Daoy (cell line): ENCODE measurements at regions not wholly inside any gene's neighbourhood (a gene's known extent, or its start where the extent isn't known, plus 50 kb on each side); places are given as distances from the start of the nearest gene placed in this dataset.
"Not testable (repeated sequence)": the region's sequence is repeated elsewhere in the genome, so short reads cannot be mapped to it uniquely, and the experiment has no call there.

Experiments used
- DNase-seq: peaks from one replicate; pipeline ENCODE4 v3.0.0-alpha.2; 2015; ENCODE audit warnings: low read depth

DNA sequence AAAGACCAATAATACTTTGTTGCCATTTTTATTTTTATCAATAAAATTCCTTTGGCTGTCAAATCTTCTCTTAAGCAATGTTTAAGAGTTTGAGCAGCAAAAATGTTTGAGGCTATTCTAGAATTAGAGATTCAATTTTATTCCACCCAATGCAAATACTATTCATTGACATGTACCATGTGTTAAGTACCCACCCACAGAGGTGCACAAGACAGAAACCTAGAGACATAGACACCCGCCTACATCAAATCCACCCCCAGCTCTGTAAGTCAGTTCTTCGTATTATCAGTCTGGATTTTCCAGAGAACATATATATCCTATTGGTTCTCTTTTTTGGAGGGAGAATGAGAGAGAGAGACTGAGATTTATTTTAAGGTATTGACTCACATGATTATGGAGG, 463.7 kb downstream of the EPM2A start:
- no peak for DNase-seq

DNA sequence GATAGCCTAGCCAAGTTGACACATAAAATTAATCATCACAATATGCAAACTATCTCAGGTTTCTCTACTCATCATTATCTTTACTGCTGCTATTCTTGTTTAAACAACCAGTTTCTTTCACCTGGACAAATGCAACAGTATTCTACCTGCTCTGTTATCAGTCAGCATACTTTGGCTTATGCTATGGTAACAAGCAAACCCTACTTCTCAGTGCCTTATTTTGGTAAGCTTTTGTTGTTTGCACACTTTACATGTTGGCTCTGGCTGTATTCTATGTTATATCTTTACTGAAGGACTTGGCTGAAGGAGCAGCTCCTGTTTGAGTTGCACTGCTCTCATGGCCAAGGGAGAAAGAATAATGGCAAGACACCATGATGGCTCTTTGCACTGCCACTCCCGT, 463.1 kb downstream of the EPM2A start:
- DNase-seq, result no peak

DNA sequence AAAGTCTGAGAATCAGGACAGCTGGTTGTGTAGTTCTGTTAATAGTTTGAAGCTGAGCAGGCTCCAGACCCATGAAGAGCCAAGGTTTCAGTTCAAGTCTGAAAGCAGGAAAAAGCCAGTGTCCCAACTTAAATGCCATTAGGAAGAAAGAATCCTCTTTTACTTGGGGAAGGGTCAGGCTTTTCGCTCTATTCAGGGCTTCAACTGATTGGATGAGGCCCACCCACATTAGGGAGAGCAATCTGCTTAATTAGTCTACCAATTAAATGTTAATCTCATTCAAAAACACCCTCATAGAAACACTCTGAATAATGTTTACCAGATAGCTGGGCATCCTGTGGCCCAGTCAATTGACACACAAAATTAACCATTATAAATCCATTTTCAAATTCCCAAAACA, 462.2 kb downstream of the EPM2A start:
- DNase-seq, result no peak

DNA sequence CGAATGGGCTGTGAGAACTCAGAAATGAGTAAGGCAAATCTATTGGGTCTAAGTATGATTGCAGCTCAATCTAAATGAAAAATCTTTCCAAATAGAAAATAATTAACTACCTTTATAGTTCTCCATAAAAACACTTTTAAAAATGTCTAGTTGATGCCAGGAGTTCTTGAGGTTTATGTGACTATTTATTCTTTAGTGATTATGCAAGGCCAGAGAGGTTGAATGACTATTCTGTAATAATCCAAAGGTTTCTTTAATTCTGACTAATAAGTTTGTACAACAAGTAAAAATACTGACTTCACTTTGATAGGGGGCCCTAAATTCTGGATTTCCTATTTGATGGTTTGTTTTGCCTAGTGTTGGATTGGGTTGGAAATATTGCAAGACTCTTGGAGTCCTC, 461.2 kb downstream of the EPM2A start:
- DNase-seq, result no peak

DNA sequence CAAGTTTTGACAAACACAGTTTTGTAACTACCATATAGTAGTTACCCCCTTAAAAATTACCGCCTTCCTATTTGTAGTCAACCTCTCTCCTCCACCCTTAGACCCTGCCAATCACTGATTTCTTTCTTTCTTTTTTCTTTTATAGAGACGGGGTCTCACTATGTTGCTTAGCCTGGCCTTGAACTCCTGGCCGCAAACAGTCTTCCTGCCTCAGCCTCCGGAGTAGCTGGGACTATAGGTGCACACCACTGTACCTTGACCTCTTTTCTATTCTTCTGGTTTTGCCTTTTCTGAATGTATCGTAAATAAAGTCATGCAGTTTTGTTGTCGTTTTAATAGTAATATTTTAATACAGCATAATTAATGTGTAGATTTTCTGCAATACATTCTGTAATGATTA, 460.3 kb downstream of the EPM2A start:
- no peak for DNase-seq

DNA sequence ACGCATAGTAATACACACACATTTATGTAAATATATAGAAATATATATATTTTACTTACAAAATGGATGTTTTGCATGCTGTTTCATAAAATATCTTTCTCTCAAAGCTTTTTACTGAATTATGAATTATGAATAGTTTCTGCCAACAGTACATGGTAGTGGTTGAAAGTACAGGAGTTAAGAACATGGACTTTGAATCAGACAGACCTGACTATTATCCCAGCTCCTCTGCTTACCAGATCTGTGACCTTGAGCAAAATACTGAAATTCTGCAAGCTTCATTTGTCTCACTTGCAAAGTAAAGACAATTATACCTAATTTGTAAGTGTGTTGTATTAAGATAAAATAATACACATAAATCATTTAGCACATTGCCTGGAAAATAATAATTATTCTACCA, 459.5 kb downstream of the EPM2A start:
- no peak for DNase-seq

DNA sequence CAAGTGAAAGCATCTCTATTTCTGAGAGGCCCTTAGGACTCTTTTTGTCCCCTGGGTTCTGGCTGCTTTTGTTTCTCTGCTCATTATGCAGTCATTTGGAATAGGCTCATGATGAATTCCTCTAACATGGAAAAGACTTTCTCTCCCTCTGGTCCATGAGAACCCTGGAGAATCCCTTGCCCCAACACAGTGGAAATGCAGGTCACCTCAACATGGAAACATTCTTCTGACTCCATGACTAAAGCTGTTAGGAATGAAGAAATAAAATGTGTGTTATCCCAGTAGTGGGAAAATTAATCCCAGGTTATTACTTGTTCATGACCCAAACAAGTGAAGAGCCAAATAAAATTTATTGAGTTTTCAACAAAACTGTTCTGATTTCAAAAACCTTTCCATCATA, 458.6 kb downstream of the EPM2A start:
- DNase-seq, result no peak

DNA sequence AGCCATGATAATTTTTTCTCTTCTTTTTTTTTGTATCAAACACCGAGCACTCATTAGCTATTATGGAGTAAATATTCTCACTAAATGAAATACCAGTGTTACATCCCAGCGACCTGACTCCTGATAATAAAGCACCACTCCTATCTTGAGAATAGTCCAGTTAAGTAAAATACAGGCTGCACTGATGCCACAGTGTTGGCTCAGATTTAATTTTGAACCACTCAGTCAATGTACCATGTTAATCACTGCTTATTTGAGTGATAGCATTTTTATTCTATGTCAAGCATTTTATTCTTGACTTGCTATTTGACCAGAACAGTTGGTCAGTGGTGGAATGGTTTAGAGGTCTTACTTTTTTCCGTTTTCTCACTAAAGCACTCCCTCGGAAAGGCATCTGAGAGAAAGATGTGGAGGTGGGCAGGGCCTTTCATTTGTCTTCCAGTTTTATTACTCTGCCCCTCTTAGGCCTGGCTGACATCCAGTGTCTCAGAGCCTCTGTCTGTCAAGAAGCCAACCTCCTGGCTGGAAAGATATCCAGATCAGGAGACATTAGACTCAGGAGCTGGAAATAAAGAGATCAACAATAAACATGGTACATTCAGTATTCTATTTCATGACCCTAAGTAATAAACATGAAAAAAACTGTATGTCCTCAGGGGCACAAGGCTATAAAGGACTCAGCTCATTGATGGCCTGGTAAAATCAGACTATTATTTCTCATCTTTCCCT, 457.8 kb downstream of the EPM2A start:
- no peak for DNase-seq

DNA sequence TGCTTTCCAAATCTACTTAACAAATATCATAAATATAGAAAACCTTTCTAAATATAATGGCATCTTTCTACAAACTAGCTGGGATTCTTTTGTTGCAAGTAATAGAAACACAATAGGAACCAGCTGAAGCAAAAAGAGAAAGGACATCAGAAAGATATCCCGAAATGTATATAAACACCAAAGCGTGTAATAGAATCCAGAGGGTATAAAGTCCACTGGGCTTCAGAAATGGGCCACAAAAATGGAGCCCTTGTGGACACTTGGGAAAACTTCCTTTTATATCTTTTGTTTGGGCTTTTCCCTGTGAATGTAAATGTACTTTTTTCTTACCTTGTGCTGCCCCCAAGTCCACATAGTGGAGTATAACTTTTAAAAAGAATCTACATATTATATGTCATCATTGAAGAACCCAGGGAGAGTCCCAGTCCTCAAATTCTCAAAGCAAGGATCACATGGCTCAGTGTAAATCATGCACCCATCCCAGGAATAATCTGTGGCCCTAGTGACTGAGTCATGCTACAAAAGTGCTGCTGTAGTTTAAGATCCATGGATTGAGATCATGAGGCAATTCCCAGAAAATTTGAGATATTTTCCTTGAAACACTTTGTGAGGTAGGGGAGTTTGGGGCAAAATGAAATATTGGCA, 457.0 kb downstream of the EPM2A start:
- DNase-seq, result no peak

DNA sequence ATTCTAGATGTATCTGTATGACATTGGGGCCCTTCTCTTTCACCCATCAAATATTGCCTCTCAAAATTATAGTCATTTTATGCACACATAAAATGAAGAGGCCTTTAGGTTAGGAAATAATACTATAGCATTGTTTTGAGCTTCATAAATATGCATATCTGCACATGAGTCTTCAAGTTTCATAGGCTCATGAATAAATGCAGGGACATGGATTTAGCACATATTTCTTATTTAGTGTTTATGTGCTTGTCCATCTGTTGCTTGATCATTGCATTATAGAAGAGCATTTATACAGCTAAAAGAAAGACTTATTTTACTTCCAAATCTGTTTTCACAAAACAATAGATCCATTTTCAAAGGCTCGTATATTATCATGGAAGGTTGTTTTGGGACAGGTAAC, 455.8 kb downstream of the EPM2A start:
- DNase-seq, result no peak

DNA sequence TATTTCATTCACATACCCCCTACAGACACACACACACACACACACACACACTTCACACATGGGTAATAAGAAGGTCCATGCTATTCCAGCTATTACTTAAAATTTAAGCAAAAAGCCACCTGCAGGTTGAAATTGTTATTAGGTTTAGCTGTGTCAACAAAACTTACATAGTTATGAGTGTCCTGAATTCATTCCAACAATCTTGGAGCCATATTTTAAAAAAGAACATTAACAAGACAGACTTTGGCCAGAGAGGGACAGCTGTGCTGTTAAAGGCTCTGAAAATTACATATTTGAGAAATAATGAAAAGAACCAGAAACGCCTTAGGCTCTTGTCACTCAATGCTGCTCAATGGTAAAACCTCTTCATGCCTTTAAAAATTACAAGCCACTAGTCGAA, 455.3 kb downstream of the EPM2A start:
- DNase-seq, result no peak

DNA sequence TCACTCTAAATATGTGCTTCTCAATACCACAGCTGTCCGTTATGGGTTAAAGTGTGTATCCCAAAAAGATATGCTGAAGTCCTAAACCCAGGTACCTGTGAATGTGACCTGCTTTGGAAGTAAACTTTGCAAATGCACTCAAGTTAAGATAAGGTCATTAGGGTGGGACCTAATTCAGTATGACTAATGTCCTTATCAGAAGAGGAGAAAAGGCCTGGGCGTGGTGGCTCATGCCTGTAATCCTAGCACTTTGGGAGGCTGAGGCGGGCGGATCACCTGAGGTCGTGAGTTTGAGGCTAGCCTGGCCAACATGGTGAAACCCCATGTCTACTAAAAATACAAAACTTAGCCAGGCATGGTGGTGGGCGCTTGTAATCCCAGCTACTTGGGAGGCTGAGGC, 452.1 kb downstream of the EPM2A start:
- DNase-seq, result not testable (repeated sequence)

DNA sequence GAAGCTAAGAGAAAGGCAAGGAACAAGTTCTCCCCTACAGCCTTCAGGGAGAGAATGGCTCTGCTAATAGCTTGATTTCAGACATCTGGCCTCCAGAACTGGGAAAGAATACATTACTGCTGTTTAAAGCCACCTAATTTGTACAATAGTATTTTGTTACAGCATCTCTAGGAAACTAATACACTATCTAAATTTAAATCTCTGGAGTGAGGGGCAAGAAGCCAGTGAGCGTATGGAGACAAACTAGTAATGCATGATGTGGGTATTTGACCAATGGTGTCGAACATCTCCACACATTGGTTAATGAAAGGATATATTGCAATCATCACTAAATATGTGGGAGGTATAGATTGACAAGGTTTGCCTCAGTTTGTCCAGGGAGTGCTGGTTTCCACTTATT, 451.5 kb downstream of the EPM2A start:
- no peak for DNase-seq

DNA sequence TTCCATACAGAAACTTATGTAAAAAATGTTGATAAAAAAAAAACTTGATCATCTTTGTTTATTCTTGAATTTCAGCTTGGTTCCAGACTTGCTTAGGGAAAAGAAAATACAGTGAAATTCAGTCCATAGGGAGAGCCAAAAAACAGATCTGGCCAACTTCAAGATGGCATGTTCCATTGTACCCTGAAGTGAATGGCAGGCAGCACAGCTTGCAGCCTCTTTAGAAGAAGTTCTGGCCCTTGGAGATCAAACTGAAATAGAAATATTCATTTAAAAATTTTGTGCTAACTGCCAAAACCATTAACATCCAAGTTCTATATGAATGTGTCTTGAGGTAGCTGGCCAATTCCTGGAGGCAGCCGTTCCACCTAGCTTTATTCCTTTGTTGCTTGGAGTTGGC, 448.4 kb downstream of the EPM2A start:
- DNase-seq, result no peak

DNA sequence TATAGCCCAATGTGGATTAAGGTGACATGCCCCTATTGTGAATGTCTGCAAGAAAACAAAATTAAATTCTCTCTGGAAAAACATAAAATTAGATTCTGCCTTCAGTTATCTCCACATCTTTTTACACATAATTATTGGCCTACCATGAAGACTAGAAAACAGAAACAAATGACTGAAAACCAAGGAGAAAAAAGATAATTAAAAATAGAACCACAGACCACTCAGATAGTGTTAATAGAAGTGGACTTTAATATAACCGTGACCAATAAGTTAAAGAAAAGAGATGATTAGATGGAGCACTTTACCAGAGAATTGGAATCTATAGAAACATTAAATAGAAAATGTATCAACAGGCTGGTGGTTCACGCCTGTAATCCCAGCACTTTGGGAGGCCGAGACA, 445.7 kb downstream of the EPM2A start:
- DNase-seq, result no peak

DNA sequence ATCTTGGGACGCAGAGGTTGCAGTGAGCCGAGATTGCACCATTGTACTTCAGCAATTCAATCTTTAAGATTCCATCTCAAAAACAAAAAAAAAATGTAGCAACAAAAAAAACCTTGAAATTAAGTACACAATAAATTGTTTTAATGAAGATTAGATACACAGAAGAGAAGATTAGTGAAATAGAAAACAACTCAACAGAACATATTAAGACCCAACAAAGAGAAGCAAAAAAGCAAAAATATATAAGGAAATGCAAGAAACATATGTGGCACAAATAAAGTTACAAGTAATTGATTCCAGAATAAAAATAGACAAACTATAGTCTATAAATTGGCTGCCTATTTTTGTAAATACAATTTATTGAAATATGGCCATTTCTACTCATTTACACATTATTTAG, 445.2 kb downstream of the EPM2A start:
- DNase-seq, result no peak

DNA sequence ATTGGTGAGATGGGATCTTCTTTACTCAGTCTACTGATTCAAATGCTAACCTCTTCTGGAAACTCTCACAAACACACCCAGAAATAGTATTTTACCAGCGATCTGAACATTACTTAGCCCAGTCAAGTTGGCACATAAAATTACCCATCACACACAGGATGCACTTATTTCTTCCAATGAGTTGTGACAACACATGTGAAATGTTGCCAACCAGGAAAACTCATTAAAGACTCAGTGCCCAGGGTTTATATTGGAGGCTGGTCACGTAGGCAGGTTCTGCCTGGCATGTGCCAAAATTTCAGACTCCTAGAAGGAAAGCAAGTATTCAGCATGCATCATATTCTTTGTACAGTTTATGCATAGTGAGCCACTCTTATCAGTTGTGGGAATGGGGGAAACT, 443.3 kb downstream of the EPM2A start:
- DNase-seq, result no peak

DNA sequence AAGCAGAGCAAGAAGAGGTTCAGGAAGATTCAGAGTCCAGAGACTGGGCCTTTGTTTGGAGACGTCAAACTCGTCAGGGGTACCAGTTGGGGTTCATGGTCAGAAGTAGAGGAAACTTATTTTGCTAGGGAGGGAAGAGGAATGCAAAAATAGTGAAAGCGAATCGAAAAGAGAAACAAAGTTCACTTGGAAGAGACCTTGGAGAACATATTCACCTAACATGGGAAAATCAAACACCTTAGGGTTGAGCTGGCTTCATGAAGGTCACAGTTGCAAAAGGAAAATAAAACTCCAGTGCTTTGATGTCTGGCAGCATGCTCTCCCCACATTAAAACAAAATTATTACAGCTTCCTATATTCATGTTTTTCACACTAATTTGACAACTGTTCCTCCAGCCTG, 440.4 kb downstream of the EPM2A start:
- no peak for DNase-seq

DNA sequence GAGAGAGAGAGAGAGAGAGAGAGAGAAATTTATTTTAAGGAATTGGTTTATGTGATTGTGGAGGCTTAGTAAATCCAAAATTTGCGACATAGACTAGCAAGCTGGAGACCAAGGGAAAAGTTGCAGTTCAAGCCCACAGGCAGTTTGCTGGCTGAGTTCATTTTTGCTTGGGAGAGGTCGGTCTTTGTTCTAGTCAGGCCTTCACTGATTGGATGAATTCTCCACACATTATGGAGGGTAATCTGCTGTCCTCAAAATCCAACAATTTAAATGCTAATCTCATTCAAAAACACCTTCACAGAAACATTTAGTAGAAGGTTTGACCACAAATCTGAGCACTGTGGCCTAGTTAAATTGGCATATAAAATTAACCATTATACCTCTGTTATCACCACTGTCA, 439.6 kb downstream of the EPM2A start:
- no peak for DNase-seq

DNA sequence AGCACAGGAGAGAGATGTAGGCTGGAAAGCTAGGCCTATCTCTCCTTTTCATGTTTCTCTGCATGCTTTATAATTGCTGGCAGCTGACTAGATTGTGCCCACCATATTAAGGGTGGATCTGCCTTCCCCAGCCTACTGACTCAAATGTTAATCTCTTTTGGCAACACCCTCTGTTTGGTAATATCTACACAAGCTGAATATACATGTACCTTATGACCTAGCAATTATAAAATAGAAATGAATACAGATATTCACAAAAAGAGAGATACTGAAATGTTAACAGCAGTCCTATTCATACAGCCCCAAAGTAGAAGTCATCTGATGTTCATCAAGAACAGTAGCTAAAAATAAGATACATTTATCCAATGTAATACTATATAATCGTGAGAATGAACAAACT, 429.6 kb downstream of the EPM2A start:
- DNase-seq, result no peak

DNA sequence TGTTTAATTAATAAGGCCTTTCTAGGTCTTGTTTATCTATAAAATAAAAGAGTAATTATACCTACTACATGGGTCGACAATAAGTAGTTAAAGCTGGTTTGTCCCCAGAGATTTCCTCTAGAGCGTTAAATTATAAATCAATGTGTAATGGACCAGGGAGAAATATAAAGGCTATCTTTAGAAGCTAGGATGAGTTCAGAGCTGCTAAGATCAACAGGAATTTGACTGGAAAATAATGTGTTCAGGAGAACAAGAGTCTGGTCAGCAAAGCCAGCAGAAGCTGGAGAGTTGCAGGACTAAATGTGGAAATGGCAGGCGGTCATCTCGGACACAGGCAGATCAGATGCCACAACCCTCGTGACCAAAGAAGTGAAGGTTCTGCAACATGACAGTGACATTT, 428.8 kb downstream of the EPM2A start:
- DNase-seq, result no peak

DNA sequence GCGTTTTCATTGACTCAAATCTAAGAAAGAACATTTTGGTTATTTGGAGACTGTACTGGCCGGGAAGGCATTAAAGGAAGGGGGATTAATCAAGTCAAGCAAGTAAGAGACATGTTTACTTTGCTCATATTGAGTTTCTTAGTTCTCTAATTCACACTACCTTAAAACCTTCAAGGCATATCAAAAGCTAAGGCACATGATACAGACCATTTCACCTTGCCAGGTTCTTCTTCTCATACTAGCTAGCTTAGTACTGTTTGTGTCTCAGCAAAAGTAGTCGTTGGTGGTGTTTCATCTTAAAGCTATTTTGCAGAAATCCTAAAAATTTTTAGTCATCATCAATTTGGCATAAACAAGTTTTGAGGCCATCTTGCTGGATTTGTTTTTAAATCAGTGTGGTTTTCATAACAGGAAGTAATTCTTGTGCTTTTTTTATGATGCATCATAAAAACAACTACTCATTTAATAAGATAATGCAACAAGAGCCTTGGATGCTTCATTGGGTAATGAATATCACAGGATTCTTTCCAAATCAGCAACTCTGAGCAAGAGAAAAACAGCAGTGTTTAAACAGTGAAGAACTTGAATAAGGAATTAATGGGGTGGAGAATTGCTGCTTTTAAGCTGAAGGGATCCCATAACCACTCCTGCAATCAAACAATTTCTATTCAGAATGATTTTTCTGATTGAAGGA, 425.3 kb downstream of the EPM2A start:
- DNase-seq, result no peak

DNA sequence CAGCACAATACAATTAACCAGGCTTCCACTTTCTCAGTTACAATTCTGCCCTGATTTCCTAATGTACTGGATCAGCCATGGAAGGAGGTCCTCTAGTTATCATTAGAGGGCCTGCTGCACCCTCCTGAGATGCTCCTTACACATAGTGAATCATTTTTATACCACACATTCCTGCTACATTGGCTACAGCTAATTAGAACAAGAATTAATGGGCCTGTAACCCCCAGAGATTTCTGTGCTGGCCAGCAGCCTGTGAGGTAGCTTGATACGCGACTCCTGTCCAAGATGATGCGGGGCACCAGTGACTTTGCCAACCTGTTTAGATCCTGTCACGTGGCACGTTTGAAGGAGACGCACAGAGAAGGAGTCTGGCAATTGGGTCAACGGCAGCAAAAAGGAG, 422.8 kb downstream of the EPM2A start:
- no peak for DNase-seq
